ENCODE measurements at regions not wholly inside any gene's neighbourhood (a gene's known extent, or its start where the extent isn't known, plus 50 kb on each side); places are given as distances from the start of the nearest gene placed in this dataset.

DNA sequence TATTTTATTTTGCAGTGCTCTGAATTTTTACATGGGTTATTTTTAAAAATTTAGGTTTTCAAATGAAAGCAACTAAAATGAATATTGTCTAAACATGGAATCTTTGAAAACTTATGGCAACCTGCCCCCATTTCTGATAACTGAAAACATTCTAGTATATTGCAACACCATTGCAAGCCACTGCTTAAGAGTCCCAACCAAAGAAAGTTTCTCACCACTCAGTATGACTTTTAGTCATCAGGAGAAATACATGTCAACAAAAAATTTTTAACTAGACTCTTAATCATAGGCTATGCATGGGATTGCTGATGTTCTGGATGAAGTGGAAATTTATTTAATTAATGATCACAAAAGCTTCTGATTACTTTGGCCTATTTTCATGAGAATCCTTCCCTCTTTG is 112.1 kb downstream of the TNFSF18 start:
- TF ChIP-seq, protein P1, sequence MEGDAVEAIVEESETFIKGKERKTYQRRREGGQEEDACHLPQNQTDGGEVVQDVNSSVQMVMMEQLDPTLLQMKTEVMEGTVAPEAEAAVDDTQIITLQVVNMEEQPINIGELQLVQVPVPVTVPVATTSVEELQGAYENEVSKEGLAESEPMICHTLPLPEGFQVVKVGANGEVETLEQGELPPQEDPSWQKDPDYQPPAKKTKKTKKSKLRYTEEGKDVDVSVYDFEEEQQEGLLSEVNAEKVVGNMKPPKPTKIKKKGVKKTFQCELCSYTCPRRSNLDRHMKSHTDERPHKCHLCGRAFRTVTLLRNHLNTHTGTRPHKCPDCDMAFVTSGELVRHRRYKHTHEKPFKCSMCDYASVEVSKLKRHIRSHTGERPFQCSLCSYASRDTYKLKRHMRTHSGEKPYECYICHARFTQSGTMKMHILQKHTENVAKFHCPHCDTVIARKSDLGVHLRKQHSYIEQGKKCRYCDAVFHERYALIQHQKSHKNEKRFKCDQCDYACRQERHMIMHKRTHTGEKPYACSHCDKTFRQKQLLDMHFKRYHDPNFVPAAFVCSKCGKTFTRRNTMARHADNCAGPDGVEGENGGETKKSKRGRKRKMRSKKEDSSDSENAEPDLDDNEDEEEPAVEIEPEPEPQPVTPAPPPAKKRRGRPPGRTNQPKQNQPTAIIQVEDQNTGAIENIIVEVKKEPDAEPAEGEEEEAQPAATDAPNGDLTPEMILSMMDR (IDR thresholded peaks at IDR 0.05), result no peak
- TF ChIP-seq POLR2A (IDR thresholded peaks at IDR 0.05), result no peak
